ENCODE measurements at regions not wholly inside any gene's neighbourhood (a gene's known extent, or its start where the extent isn't known, plus 50 kb on each side); places are given as distances from the start of the nearest gene placed in this dataset.
"Not testable (repeated sequence)": the region's sequence is repeated elsewhere in the genome, so short reads cannot be mapped to it uniquely, and the experiment has no call there.

DNA sequence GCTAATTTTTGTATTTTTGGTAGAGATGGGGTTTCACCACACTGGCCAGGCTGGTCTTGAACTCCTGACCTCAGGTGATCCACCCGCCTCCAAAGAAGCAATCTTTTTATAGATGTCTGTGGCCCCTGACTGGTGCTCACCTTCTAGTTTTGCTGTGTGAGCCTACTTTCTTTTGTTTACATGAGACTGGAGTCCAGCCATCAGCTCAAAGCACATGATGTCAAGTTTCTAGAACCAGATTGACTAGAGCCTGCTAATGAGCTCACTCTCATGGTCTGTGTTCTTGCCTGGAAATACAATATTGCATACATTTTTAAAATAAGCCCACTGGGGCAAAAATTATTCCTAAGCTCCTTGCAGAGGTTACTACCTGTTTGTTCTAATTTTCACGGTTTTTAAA is 102.9 kb upstream of the PIK3R1 start:
- H3K4me1 ChIP-seq (ENCODE audit: insufficient read depth, low read length) = no peaks in the 10 kb centered on the region
- no peaks in the 10 kb centered on the region for H3K36me3 ChIP-seq (ENCODE audit: insufficient read depth, low read length)
- H3K27me3 ChIP-seq (ENCODE audit: control insufficient read depth in 1 of 2, insufficient read depth in 2 of 2, low read length in 2 of 2) = no peaks in the 10 kb centered on the region
- no peak overlapping the region for H3K4me3 ChIP-seq (ENCODE audit: low read depth in 1 of 2, low read length in 2 of 2)
- no peak overlapping the region for H3K9ac ChIP-seq (ENCODE audit: low read length)
- no peak overlapping the region for H3K27ac ChIP-seq (ENCODE audit: low read depth, low read length)
- no peaks in the 10 kb centered on the region for H3K9me3 ChIP-seq (ENCODE audit: low read length)

DNA sequence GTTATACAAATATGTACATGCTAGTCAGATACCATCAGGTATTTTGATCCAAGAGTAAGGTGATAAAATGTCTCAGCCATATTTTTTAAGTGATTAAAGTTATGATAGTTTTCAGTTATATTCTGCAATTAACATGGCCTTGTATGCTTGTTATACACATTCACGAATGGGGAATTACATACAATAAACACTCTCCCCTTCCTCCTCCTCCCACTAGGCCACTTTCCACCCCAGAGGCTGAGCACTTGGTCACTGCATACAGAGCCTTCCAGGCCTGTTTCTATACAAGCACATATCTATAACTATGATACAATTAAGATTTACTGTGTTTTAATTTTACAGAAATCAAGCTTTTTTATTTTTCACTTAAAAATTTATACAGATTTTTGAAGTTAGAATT is 104.7 kb upstream of the PIK3R1 start:
- Histone ChIP-seq H3K9me3 (ENCODE audit: low read length) (no peaks in the 10 kb centered on the region), H3K27me3 (ENCODE audit: control insufficient read depth in 1 of 2, insufficient read depth in 2 of 2, low read length in 2 of 2) (no peaks in the 10 kb centered on the region), H3K9ac (ENCODE audit: low read length) (no peak overlapping the region), H3K27ac (ENCODE audit: low read depth, low read length) (no peak overlapping the region), H3K4me1 (ENCODE audit: insufficient read depth, low read length) (no peaks in the 10 kb centered on the region), H3K4me3 (ENCODE audit: low read depth in 1 of 2, low read length in 2 of 2) (no peak overlapping the region), H3K36me3 (ENCODE audit: insufficient read depth, low read length) (no peaks in the 10 kb centered on the region)

DNA sequence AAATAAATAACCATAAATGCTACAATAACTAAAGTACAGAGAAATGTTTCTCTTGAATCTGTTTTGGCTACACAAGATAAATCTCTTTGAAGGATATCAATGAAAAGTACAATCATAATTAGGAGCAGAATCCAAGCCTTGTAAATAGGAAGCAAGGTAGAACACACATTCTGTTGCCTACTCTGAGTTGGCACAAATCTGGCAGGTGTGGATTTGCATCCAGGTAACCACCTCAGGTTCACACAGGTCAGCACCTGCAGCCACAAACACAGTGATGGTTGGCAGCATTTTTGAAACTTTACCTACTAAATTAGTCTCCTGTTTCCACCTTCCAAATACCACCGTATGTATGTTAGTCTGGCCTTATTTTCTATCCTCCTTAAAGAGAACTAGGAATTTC is 105.3 kb upstream of the PIK3R1 start:
- H3K27me3 ChIP-seq (ENCODE audit: control insufficient read depth in 1 of 2, insufficient read depth in 2 of 2, low read length in 2 of 2) = no peaks in the 10 kb centered on the region
- no peak overlapping the region for H3K4me3 ChIP-seq (ENCODE audit: low read depth in 1 of 2, low read length in 2 of 2)
- no peaks in the 10 kb centered on the region for H3K36me3 ChIP-seq (ENCODE audit: insufficient read depth, low read length)
- H3K4me1 ChIP-seq (ENCODE audit: insufficient read depth, low read length) = no peaks in the 10 kb centered on the region
- H3K9me3 ChIP-seq (ENCODE audit: low read length) = no peaks in the 10 kb centered on the region
- H3K9ac ChIP-seq (ENCODE audit: low read length) = no peak overlapping the region
- no peak overlapping the region for H3K27ac ChIP-seq (ENCODE audit: low read depth, low read length)

DNA sequence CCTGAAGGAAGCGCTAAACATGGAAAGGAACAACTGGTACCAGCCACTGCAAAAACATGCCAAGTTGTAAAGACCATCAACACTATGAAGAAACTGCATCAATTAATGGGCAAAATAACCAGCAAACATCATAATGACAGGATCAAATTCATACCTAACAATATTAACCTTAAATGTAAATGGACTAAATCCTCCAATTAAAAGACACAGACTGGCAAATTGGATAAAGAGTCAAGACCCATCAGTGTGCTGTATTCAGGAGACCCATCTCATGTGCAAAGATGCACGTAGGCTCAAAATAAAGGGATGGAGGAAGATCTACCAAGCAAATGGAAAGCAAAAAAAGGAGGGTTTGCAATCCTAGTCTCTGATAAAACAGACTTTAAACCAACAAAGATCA is 111.3 kb upstream of the PIK3R1 start:
- not testable (repeated sequence) for H3K27me3 ChIP-seq (ENCODE audit: control insufficient read depth in 1 of 2, insufficient read depth in 2 of 2, low read length in 2 of 2); H3K9ac ChIP-seq (ENCODE audit: low read length); H3K4me3 ChIP-seq (ENCODE audit: low read depth in 1 of 2, low read length in 2 of 2); H3K27ac ChIP-seq (ENCODE audit: low read depth, low read length); H3K9me3 ChIP-seq (ENCODE audit: low read length); H3K4me1 ChIP-seq (ENCODE audit: insufficient read depth, low read length); H3K36me3 ChIP-seq (ENCODE audit: insufficient read depth, low read length)

DNA sequence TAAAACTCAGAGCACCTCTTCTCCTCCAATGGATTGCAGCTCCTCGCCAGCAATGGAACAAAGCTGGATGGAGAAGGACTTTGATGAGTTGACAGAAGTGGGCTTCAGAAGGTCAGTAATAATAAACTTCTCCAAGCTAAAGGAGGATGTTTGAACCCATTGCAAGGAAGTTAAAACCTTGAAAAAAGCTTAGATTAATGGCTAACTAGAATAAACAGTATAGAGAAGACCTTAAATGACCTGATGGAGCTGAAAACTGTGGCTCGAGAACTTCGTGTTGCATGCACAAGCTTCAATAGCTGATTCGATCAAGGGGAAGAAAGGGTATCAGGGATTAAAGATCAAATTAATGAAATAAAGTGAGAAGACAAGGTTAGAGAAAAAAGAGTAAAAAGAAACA is 112.3 kb upstream of the PIK3R1 start:
- H3K4me3 ChIP-seq (ENCODE audit: low read depth in 1 of 2, low read length in 2 of 2); H3K9ac ChIP-seq (ENCODE audit: low read length); H3K27ac ChIP-seq (ENCODE audit: low read depth, low read length); H3K27me3 ChIP-seq (ENCODE audit: control insufficient read depth in 1 of 2, insufficient read depth in 2 of 2, low read length in 2 of 2); H3K4me1 ChIP-seq (ENCODE audit: insufficient read depth, low read length); H3K36me3 ChIP-seq (ENCODE audit: insufficient read depth, low read length); H3K9me3 ChIP-seq (ENCODE audit: low read length): not testable (repeated sequence)

DNA sequence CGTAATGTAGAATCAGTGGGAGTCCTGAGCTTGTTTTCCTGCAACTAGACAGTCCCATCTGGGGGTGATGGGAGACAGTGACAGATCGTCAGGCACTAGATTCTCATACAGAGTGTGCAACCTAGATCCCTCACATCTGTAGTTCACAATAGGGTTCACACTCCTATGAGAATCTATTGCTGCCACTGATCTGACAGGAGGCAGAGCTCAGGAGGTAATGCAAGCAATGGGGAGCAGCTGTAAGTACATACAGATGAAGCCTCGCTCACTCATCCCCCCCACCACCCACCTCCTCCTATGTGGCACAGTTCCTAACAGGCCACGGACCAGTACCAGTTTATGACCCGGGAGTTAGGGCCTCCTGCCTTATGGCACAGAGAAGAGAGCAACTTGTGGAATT is 116.2 kb upstream of the PIK3R1 start:
- Histone ChIP-seq H3K36me3 (ENCODE audit: insufficient read depth, low read length) (no peaks in the 10 kb centered on the region), H3K9ac (ENCODE audit: low read length) (no peak overlapping the region), H3K4me3 (ENCODE audit: low read depth in 1 of 2, low read length in 2 of 2) (no peak overlapping the region), H3K4me1 (ENCODE audit: insufficient read depth, low read length) (no peaks in the 10 kb centered on the region), H3K27ac (ENCODE audit: low read depth, low read length) (no peak overlapping the region), H3K9me3 (ENCODE audit: low read length) (no peaks in the 10 kb centered on the region), H3K27me3 (ENCODE audit: control insufficient read depth in 1 of 2, insufficient read depth in 2 of 2, low read length in 2 of 2) (no peaks in the 10 kb centered on the region)

DNA sequence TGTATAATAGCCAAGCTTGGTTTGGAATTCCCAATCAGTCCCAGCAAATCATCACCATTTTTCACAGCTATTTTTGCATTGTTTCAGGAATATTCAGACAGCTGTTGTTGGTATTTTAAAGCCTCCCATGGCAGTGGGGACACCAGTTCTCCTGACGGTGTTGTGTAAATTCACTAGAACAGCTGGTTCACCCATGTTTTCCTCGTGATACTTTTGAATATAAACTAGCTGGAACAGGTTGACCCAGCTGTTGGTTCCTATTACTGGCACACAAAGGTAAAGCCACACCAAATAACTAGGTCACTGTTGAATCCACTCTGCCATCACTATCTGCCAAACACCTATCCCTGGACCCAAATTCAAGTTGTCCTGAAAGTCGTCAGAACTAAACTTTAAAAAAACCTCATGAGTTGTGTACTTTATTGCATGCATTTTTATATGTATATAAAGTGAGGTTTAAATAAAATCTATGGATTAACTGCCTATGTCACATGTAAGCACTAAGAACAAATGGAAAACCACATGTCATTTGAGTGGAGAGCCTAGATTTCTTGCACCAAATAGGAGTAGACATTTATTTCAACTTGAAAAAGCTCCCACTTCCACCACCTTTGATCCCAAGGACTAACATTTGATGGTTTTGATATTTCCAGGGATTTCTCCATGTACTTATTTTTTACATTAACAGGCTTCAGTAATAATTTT is 121.9 kb upstream of the PIK3R1 start:
- H3K9ac ChIP-seq (ENCODE audit: low read length) = no peak overlapping the region
- H3K27ac ChIP-seq (ENCODE audit: low read depth, low read length) = no peak overlapping the region
- no peaks in the 10 kb centered on the region for H3K27me3 ChIP-seq (ENCODE audit: control insufficient read depth in 1 of 2, insufficient read depth in 2 of 2, low read length in 2 of 2)
- H3K4me3 ChIP-seq (ENCODE audit: low read depth in 1 of 2, low read length in 2 of 2) = no peak overlapping the region
- H3K9me3 ChIP-seq (ENCODE audit: low read length) = no peaks in the 10 kb centered on the region
- H3K4me1 ChIP-seq (ENCODE audit: insufficient read depth, low read length) = no peaks in the 10 kb centered on the region
- H3K36me3 ChIP-seq (ENCODE audit: insufficient read depth, low read length) = no peaks in the 10 kb centered on the region

DNA sequence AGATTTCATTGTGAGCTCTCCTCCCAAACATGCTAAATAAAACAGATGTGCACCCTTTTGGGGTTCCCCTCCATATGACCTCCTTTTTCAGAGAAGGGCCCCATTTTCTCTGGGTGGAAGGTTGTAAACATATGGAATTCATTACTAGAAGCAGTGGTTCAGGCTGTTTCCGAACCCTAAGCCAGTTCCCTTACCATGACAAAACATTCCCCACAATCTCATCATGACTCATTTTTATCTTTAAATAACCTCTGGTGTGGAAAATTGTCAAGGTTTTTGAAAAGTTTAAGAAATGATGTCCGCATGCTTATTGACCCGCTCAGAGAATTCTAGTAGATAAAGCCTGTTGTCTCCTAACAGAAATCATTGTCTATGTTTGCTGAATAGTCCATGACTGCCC is 127.3 kb upstream of the PIK3R1 start:
- Histone ChIP-seq H3K9ac (ENCODE audit: low read length) (no peak overlapping the region), H3K4me1 (ENCODE audit: insufficient read depth, low read length) (peaks cover 13% of the 10 kb centered on the region), H3K36me3 (ENCODE audit: insufficient read depth, low read length) (no peaks in the 10 kb centered on the region), H3K9me3 (ENCODE audit: low read length) (no peaks in the 10 kb centered on the region), H3K4me3 (ENCODE audit: low read depth in 1 of 2, low read length in 2 of 2) (no peak overlapping the region), H3K27ac (ENCODE audit: low read depth, low read length) (no peak overlapping the region), H3K27me3 (ENCODE audit: control insufficient read depth in 1 of 2, insufficient read depth in 2 of 2, low read length in 2 of 2) (no peaks in the 10 kb centered on the region)

DNA sequence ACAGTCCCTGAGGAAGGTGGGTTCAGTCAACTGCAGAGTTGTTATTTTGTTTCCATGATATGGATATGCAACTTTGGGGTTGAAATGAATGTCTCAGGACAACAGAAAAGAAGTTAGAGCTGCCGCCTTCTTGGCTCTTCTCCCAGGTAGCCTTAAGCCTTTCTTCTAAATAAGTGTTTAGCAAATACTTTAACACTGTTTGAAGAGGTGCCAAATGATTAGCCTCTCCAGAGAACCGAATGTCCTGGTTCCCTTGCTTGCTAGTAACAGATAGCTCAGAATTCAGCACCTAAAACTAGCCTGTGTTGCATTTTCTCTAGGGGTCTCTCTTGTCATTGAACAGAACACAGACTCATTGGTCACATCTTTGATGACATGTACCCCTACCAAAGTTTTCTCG is 127.7 kb upstream of the PIK3R1 start:
- Histone ChIP-seq H3K27me3 (ENCODE audit: control insufficient read depth in 1 of 2, insufficient read depth in 2 of 2, low read length in 2 of 2) (no peaks in the 10 kb centered on the region), H3K36me3 (ENCODE audit: insufficient read depth, low read length) (no peaks in the 10 kb centered on the region), H3K4me3 (ENCODE audit: low read depth in 1 of 2, low read length in 2 of 2) (no peak overlapping the region), H3K4me1 (ENCODE audit: insufficient read depth, low read length) (peaks cover 13% of the 10 kb centered on the region), H3K9ac (ENCODE audit: low read length) (no peak overlapping the region), H3K9me3 (ENCODE audit: low read length) (no peaks in the 10 kb centered on the region), H3K27ac (ENCODE audit: low read depth, low read length) (no peak overlapping the region)

DNA sequence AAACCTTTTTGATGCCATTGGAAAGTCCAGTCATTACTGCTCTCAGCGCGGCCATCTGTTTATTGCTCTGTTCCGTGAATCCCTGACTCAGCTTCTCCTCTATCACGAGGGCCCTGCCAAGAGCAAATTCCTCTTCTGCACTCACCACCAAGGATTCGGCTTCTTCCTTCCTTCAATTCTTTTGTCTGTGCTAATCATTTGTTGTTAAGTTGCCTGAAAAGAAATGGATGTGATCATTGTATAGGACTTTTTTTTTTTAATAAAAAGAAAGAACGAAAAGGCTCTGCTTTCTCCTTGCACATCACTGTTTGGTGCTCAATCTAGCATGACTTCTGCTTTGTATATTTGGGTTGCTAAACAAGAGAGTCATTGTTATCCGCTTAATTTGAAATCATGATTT is 128.7 kb upstream of the PIK3R1 start:
- no peaks in the 10 kb centered on the region for H3K27me3 ChIP-seq (ENCODE audit: control insufficient read depth in 1 of 2, insufficient read depth in 2 of 2, low read length in 2 of 2)
- H3K9ac ChIP-seq (ENCODE audit: low read length) = no peak overlapping the region
- peaks cover 13% of the 10 kb centered on the region for H3K4me1 ChIP-seq (ENCODE audit: insufficient read depth, low read length)
- no peak overlapping the region for H3K4me3 ChIP-seq (ENCODE audit: low read depth in 1 of 2, low read length in 2 of 2)
- H3K27ac ChIP-seq (ENCODE audit: low read depth, low read length) = no peak overlapping the region
- H3K9me3 ChIP-seq (ENCODE audit: low read length) = no peaks in the 10 kb centered on the region
- H3K36me3 ChIP-seq (ENCODE audit: insufficient read depth, low read length) = no peaks in the 10 kb centered on the region

DNA sequence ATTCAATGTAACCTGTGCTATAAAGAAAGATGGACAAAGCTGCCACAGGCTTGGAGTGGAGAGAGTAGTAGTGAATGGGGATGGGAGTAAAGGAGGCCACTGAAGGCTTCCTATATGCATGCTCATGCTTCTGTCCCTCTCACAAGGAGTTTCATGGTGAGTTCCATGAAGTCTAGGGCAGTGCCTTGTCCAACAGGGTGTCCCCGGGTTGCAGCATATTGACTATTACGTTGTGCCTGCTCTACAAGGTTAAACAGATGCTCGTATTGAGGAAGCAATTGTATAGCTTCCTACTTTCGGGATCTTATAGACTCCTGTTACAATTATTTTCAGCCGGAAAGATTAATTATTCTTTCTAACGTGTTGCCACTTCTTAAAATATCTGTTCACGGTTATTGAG is 129.1 kb upstream of the PIK3R1 start:
- H3K27ac ChIP-seq (ENCODE audit: low read depth, low read length) = no peak overlapping the region
- no peak overlapping the region for H3K4me3 ChIP-seq (ENCODE audit: low read depth in 1 of 2, low read length in 2 of 2)
- no peaks in the 10 kb centered on the region for H3K27me3 ChIP-seq (ENCODE audit: control insufficient read depth in 1 of 2, insufficient read depth in 2 of 2, low read length in 2 of 2)
- no peaks in the 10 kb centered on the region for H3K36me3 ChIP-seq (ENCODE audit: insufficient read depth, low read length)
- no peaks in the 10 kb centered on the region for H3K9me3 ChIP-seq (ENCODE audit: low read length)
- H3K4me1 ChIP-seq (ENCODE audit: insufficient read depth, low read length) = peaks cover 13% of the 10 kb centered on the region
- no peak overlapping the region for H3K9ac ChIP-seq (ENCODE audit: low read length)

DNA sequence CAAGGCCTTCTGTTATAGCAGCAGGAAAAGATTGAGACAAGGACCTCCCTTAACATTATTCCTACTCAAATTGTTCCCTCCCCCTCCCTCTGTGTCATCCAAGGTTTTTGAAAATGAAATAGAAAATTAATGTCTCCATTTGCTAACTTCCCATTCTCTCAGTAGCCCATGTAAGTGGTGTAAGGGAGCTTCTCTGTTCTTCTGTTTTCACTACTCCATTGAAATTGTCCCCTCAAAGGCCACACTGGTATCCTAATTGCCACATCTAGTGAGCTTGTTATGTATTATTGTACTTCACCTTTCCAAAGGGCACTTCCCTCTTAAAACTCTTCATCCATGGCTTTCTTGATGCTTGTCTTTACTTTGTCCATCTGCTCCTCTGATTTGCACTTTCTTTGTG is 131.2 kb upstream of the PIK3R1 start:
- H3K9ac ChIP-seq (ENCODE audit: low read length) = no peak overlapping the region
- H3K4me1 ChIP-seq (ENCODE audit: insufficient read depth, low read length) = peaks cover 13% of the 10 kb centered on the region

More for the DNA sequence above, 131.2 kb upstream of the PIK3R1 start:
- Histone ChIP-seq H3K27ac (ENCODE audit: low read depth, low read length) (no peak overlapping the region), H3K27me3 (ENCODE audit: control insufficient read depth in 1 of 2, insufficient read depth in 2 of 2, low read length in 2 of 2) (no peaks in the 10 kb centered on the region), H3K36me3 (ENCODE audit: insufficient read depth, low read length) (no peaks in the 10 kb centered on the region), H3K9me3 (ENCODE audit: low read length) (no peaks in the 10 kb centered on the region), H3K4me3 (ENCODE audit: low read depth in 1 of 2, low read length in 2 of 2) (no peak overlapping the region)

Measured in muscle layer of colon (tissue), 2 donors.